AG10803 (cell line): ENCODE measurements at regions not wholly inside any gene's neighbourhood (a gene's known extent, or its start where the extent isn't known, plus 50 kb on each side); places are given as distances from the start of the nearest gene placed in this dataset.
"Not testable (repeated sequence)": the region's sequence is repeated elsewhere in the genome, so short reads cannot be mapped to it uniquely, and the experiment has no call there.

ENCODE experiments used
- DNase-seq: peaks from one replicate; pipeline ENCODE4 v3.0.0; 2010; ENCODE audit warnings: low read depth
- H3K4me3 ChIP-seq: 2 replicates; pipeline ENCODE4 v1.5.1; 2011; ENCODE audit warnings: mild to moderate bottlenecking, low read length, control low read depth
- CTCF ChIP-seq: conservative IDR thresholded peaks from 2 replicates; pipeline ENCODE4 v1.5.1; 2011; ENCODE audit warnings: mild to moderate bottlenecking, low read length, control low read depth, inconsistent platforms

DNA sequence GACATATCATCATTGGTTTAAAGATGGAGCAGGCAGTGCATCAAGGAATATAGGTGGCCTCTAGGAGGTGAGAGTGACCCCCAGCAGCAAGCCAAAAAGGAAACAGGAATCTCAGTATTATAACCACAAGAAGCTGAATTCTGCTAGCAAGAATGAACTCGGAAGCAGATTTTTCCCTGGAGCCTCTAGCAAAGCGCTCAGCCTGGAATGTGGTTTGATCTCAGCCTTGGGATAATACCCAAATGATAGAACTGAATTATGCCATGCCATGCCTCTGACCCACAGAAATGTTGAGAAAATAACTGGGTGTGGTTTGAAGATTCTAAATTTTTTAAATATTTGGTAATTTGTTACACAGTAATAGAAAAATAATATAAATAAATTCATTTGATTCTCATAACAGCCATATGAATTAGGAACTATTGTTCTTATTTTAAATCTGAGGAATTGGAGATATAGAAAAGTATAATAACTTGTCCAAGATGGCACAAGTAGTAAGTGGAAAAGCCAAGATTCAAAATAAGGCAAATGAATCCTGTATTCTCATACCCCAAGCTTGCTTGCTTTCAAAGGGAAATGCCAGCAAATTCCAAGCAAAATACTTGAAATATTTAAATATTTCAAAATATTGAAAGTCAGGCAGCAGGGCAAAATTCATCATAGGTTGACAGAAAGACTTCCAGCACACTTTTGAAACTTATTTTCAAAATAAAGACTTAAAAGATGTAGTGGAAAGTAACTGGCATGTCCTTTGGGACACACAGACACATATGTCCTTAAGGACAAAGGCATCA lies 567.4 kb downstream of the KCNA4 start:
- DNase-seq, result peak; percentile 72
- H3K4me3 ChIP-seq, result no peak overlapping the region
- TF ChIP-seq CTCF, result no peak

GRCh38 chr11:29448246-29448877 lies 568.5 kb downstream of the KCNA4 start:
- no peak overlapping the region for H3K4me3 ChIP-seq
- TF ChIP-seq CTCF, result peak; percentile 82
- DNase-seq, result peak; percentile 52

- no peak for TF ChIP-seq CTCF
- DNase-seq, result no peak
- H3K4me3 ChIP-seq, result no peak overlapping the region
Observed at GRCh38 chr11:29447821-29448220, 569.0 kb downstream of the KCNA4 start.

DNA sequence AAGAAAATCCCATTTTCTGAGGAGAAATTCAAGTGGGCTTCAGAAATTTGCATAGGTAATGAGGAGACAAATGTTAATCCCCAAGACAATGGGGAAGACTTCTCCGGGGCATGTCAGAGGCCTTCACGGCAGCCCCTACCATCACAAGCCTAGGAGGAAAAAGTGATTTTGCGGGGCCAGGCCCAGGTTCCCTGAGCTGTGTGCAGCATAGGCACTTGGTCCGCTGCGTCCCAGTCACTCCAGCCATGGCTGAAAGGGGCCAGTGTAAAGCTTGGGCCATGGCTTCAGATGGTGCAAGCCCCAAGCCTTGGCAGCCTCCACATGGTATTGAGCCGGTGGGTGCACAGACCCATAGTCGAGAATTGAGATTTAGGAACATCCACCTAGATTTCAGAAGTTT lies 570.7 kb downstream of the KCNA4 start:
- no peak for TF ChIP-seq CTCF
- DNase-seq, result no peak
- no peak overlapping the region for H3K4me3 ChIP-seq

GRCh38 chr11:29445191-29445590 lies 571.6 kb downstream of the KCNA4 start:
- not testable (repeated sequence) for DNase-seq, H3K4me3 ChIP-seq

GRCh38 chr11:29438815-29439214 lies 578.0 kb downstream of the KCNA4 start:
- no peak for TF ChIP-seq CTCF
- DNase-seq, result no peak
- no peak overlapping the region for H3K4me3 ChIP-seq

DNA sequence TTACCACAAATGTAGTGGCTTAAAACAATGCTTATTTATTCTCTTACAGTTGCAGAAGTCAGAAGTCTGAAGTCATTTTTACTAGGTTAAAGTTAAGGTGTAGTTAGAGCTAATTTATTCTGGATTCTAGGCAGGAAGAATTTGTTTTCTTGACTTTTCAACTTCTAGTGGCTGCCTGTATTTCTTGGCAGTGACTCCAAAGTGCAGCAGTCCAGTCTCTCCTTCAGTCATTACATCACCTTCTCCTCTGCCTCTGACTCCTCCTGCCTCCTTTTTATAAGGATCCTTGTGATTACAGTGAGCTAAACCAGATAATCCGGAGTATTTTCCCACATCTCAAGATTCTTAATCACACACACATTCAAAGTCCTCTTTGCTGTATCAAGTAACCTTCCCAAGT lies 581.4 kb downstream of the KCNA4 start:
- no peak for TF ChIP-seq CTCF
- no peak for DNase-seq

More for the DNA sequence above, 581.4 kb downstream of the KCNA4 start:
- no peak overlapping the region for H3K4me3 ChIP-seq
